ENCODE measurements at regions not wholly inside any gene's neighbourhood (a gene's known extent, or its start where the extent isn't known, plus 50 kb on each side); places are given as distances from the start of the nearest gene placed in this dataset.

GRCh38 chr6:74579047-74579446 is 626.8 kb downstream of the COL12A1 start:
- WGBS, 2 donors: 84 to 90% methylated on average over 2 of the region's 2 CpGs
- H3K36me3 ChIP-seq: no peaks in the 10 kb centered on the region
- no peaks in the 10 kb centered on the region for H3K4me1 ChIP-seq
- H3K4me3 ChIP-seq: no peak overlapping the region
- TF ChIP-seq POLR2A (IDR thresholded peaks at IDR 0.05) (no peak), EP300 (IDR thresholded peaks at IDR 0.05) (no peak), POLR2AphosphoS5 (IDR thresholded peaks at IDR 0.05) (no peak), CTCF (IDR thresholded peaks at IDR 0.05) (no peak)
- H3K27ac ChIP-seq: no peak overlapping the region
- no peaks in the 10 kb centered on the region for H3K9me3 ChIP-seq
- no peaks in the 10 kb centered on the region for H3K27me3 ChIP-seq
- ATAC-seq (ENCODE audit: low FRiP score in 2 of 2): no peak
- DNase-seq: no peak

GRCh38 chr6:74578339-74578738 is 627.5 kb downstream of the COL12A1 start:
- Histone ChIP-seq H3K9me3 (no peaks in the 10 kb centered on the region), H3K4me3 (no peak overlapping the region), H3K36me3 (no peaks in the 10 kb centered on the region), H3K27ac (no peak overlapping the region), H3K4me1 (no peaks in the 10 kb centered on the region), H3K27me3 (no peaks in the 10 kb centered on the region)
- TF ChIP-seq POLR2A (IDR thresholded peaks at IDR 0.05) (no peak), POLR2AphosphoS5 (IDR thresholded peaks at IDR 0.05) (no peak), EP300 (IDR thresholded peaks at IDR 0.05) (no peak), CTCF (IDR thresholded peaks at IDR 0.05) (no peak)
- no peak for ATAC-seq (ENCODE audit: low FRiP score in 2 of 2)
- no peak for DNase-seq

- no peak for DNase-seq
- Histone ChIP-seq H3K36me3 (no peaks in the 10 kb centered on the region), H3K4me1 (no peaks in the 10 kb centered on the region), H3K27ac (no peak overlapping the region), H3K4me3 (no peak overlapping the region), H3K27me3 (no peaks in the 10 kb centered on the region), H3K9me3 (no peaks in the 10 kb centered on the region)
- ATAC-seq (ENCODE audit: low FRiP score in 2 of 2): no peak
- TF ChIP-seq EP300 (IDR thresholded peaks at IDR 0.05) (no peak), POLR2AphosphoS5 (IDR thresholded peaks at IDR 0.05) (no peak), POLR2A (IDR thresholded peaks at IDR 0.05) (no peak), CTCF (IDR thresholded peaks at IDR 0.05) (no peak)
These were observed 628.2 kb downstream of the COL12A1 start for GRCh38 chr6:74577619-74578018.

- ATAC-seq (ENCODE audit: low FRiP score in 2 of 2) (peak in 1 of 2 donors; percentile 67), DNase-seq (no peak)
- Histone ChIP-seq H3K4me3 (no peak overlapping the region), H3K9me3 (no peaks in the 10 kb centered on the region), H3K27me3 (no peaks in the 10 kb centered on the region), H3K4me1 (no peaks in the 10 kb centered on the region), H3K36me3 (no peaks in the 10 kb centered on the region), H3K27ac (no peak overlapping the region)
- TF ChIP-seq EP300 (IDR thresholded peaks at IDR 0.05) (no peak), CTCF (IDR thresholded peaks at IDR 0.05) (peak in 2 of 6 experiments; percentile 19 to 24)
- 44 to 53% methylated on average over 5 of the region's 5 CpGs for WGBS, 2 donors
These were observed 631.1 kb downstream of the COL12A1 start for GRCh38 chr6:74574794-74575193.

GRCh38 chr6:74573613-74574012 is 632.2 kb downstream of the COL12A1 start:
- H3K9me3 ChIP-seq: no peaks in the 10 kb centered on the region
- 78 to 89% methylated on average over 6 of the region's 6 CpGs for WGBS, 2 donors
- H3K36me3 ChIP-seq: no peaks in the 10 kb centered on the region
- no peaks in the 10 kb centered on the region for H3K27me3 ChIP-seq
- H3K27ac ChIP-seq: no peak overlapping the region
- H3K4me1 ChIP-seq: no peaks in the 10 kb centered on the region
- TF ChIP-seq POLR2A (IDR thresholded peaks at IDR 0.05) (no peak), CTCF (IDR thresholded peaks at IDR 0.05) (no peak), EP300 (IDR thresholded peaks at IDR 0.05) (no peak), POLR2AphosphoS5 (IDR thresholded peaks at IDR 0.05) (no peak)
- ATAC-seq (ENCODE audit: low FRiP score in 2 of 2): no peak
- H3K4me3 ChIP-seq: no peak overlapping the region
- no peak for DNase-seq

All from upper lobe of left lung (tissue), 6 donors.